ENCODE measurements at regions not wholly inside any gene's neighbourhood (a gene's known extent, or its start where the extent isn't known, plus 50 kb on each side); places are given as distances from the start of the nearest gene placed in this dataset.

GRCh38 chr11:116642902-116643301 is 129.9 kb downstream of the BUD13 start:
- intact Hi-C loops (cut with micrococcal nuclease; ENCODE audit: unreplicated experiment): loop anchor here (5.0 kb wide), 1 partner anchor 366 kb away; no protein-coding TSS in a partner anchor
- BruUV-seq (replicated peaks): no TSS peak
- TF ChIP-seq, protein P1, sequence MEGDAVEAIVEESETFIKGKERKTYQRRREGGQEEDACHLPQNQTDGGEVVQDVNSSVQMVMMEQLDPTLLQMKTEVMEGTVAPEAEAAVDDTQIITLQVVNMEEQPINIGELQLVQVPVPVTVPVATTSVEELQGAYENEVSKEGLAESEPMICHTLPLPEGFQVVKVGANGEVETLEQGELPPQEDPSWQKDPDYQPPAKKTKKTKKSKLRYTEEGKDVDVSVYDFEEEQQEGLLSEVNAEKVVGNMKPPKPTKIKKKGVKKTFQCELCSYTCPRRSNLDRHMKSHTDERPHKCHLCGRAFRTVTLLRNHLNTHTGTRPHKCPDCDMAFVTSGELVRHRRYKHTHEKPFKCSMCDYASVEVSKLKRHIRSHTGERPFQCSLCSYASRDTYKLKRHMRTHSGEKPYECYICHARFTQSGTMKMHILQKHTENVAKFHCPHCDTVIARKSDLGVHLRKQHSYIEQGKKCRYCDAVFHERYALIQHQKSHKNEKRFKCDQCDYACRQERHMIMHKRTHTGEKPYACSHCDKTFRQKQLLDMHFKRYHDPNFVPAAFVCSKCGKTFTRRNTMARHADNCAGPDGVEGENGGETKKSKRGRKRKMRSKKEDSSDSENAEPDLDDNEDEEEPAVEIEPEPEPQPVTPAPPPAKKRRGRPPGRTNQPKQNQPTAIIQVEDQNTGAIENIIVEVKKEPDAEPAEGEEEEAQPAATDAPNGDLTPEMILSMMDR (IDR thresholded peaks at IDR 0.05): no peak
- TF ChIP-seq TCF7L2 (IDR thresholded peaks at IDR 0.05; ENCODE audit: low read depth, low read length) (no peak), REST (IDR thresholded peaks at IDR 0.05; ENCODE audit: insufficient read depth in 1 of 2, low read depth in 2 of 2, low read length in 1 of 2) (no peak)
- ATAC-seq: no peak
- Histone ChIP-seq H3K36me3 (ENCODE audit: control insufficient read depth, insufficient read depth, low read length) (no peaks in the 10 kb centered on the region), H3K4me1 (ENCODE audit: control insufficient read depth, insufficient read depth, low read length) (no peaks in the 10 kb centered on the region), H3K9me3 (ENCODE audit: control insufficient read depth, insufficient read depth, low read depth, low read length) (no peaks in the 10 kb centered on the region), H3K27me3 (ENCODE audit: control insufficient read depth, insufficient read depth, low read length) (peaks cover 2% of the 10 kb centered on the region), H3K4me3 (ENCODE audit: low read depth in 2 of 2, low read length in 2 of 2) (no peak overlapping the region), H3K27ac (ENCODE audit: low read length) (no peak overlapping the region)
- DNase-seq (ENCODE audit: low read depth, low spot score): no peak
- in situ Hi-C loops (cut with HindIII; ENCODE audit: low pct_unique_long_range_greater_than_20kb, low sequenced_read_pairs): no loop called here
- POLR2A ChIA-PET: no interaction called here
- CTCF ChIA-PET: interaction anchor here (1.8 kb wide), 1 partner anchor 129 kb away, joined by 10 read pairs; no protein-coding TSS in a partner anchor

DNA sequence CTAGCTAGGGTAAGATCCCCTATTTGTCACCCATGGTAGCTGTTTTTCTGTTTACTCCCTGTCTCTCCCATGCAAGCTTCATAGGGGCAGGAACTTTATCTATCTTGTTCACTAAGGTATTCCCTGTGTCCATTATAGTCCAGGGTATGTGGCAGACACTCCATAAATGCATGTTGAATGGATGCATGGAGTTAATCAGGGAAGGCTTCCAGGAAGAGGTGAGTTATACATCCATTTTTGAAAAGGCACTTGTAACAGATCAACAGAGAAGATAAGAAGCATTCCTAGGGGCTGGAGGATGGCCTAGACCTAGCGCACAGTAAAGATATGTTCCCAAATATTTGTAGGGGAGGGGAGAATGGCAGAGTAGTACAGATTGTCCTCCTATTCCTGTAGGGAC is 130.3 kb downstream of the BUD13 start:
- no peaks in the 10 kb centered on the region for H3K9me3 ChIP-seq (ENCODE audit: control insufficient read depth, insufficient read depth, low read depth, low read length)
- TF ChIP-seq TCF7L2 (IDR thresholded peaks at IDR 0.05; ENCODE audit: low read depth, low read length) (no peak), POLR2AphosphoS5 (IDR thresholded peaks at IDR 0.05; ENCODE audit: low read depth, low read length) (no peak), SIN3A (IDR thresholded peaks at IDR 0.05; ENCODE audit: borderline replicate concordance, insufficient read depth, low read depth, low read length) (no peak), REST (IDR thresholded peaks at IDR 0.05; ENCODE audit: insufficient read depth in 1 of 2, low read depth in 2 of 2, low read length in 1 of 2) (no peak)
- TF ChIP-seq, protein P1 (IDR thresholded peaks at IDR 0.05): no peak
- H3K36me3 ChIP-seq (ENCODE audit: control insufficient read depth, insufficient read depth, low read length): no peaks in the 10 kb centered on the region
- no peak for DNase-seq (ENCODE audit: low read depth, low spot score)
- no peak overlapping the region for H3K27ac ChIP-seq (ENCODE audit: low read length)
- intact Hi-C loops (cut with micrococcal nuclease; ENCODE audit: unreplicated experiment) (loop anchor here (5.0 kb wide), 1 partner anchor 365 kb away; no protein-coding TSS in a partner anchor), in situ Hi-C loops (cut with HindIII; ENCODE audit: low pct_unique_long_range_greater_than_20kb, low sequenced_read_pairs) (no loop called here)
- peaks cover 2% of the 10 kb centered on the region for H3K27me3 ChIP-seq (ENCODE audit: control insufficient read depth, insufficient read depth, low read length)
- H3K4me3 ChIP-seq (ENCODE audit: low read depth in 2 of 2, low read length in 2 of 2): no peak overlapping the region
- no TSS peak for BruUV-seq (replicated peaks)
- no peak for ATAC-seq
- H3K4me1 ChIP-seq (ENCODE audit: control insufficient read depth, insufficient read depth, low read length): no peaks in the 10 kb centered on the region
- POLR2A ChIA-PET: no interaction called here
- CTCF ChIA-PET: interaction anchor here (0.8 to 1.8 kb wide), 2 partner anchors 129 to 361 kb away, joined by 3 to 10 read pairs; no protein-coding TSS in a partner anchor
